ENCODE measurements at regions not wholly inside any gene's neighbourhood (a gene's known extent, or its start where the extent isn't known, plus 50 kb on each side); places are given as distances from the start of the nearest gene placed in this dataset.
"Not testable (repeated sequence)": the region's sequence is repeated elsewhere in the genome, so short reads cannot be mapped to it uniquely, and the experiment has no call there.

- DNase-seq (ENCODE audit: low read depth, low spot score): no peak
Observed at GRCh38 chr2:220601674-220602073, 970.4 kb downstream of the EPHA4 start.

- not testable (repeated sequence) for DNase-seq (ENCODE audit: low read depth, low spot score)
Observed at GRCh38 chr2:220613004-220613403, 959.1 kb downstream of the EPHA4 start.

DNA sequence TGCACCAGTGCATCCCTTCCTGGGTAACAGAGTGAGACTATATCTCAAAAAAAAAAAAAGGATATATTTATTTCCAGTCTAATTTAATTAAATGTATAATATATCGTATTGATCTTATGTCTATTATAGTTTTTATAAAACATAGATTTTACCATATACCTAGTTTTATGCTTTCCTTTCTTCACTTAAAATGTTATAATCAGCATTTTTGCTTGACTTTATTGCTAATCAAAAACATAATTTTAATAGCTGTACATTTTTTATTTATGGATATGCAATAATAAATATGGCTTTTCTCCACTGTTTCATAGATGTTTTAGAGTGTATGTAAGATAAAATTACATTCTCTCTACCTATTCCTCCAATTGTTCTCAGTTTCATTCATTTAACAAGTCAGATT is 958.0 kb downstream of the EPHA4 start:
- no peak for DNase-seq (ENCODE audit: low read depth, low spot score)

DNA sequence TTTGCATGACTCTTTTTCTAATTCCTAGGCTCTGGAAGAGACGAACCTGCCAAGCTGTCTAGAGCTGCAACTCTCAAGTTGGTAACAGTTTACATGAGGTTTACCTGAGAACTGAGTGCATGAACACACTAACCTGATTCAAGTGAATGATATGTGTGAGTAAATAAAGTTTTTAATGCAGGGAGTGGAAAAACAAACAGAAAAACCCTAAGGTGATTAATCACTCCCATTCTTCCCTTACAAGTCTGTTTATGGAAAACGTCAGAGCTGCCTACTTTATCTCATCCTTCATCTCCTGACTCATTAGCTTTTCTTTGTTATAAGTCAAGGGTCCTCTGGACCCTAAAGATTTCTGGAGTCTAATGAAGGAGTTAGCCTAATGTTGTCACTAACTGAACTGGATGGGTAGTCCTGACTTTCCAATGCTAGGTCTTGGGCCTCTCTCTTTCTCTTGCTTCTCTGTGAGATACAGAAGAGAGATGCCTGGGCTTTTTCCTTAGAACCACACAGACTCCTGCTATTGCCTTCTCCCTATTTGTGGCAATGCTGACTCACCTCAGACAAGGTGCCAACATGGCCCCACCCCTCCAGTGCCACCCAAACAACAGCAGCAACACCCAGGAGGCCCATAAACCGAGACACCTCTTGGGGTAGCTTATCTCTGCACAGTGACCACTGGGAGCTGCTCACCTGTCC is 952.4 kb downstream of the EPHA4 start:
- DNase-seq (ENCODE audit: low read depth, low spot score): no peak

GRCh38 chr2:220626603-220627002 is 945.5 kb downstream of the EPHA4 start:
- DNase-seq (ENCODE audit: low read depth, low spot score): no peak

- DNase-seq (ENCODE audit: low read depth, low spot score): no peak
Observed at GRCh38 chr2:220628252-220628651, 943.9 kb downstream of the EPHA4 start.

GRCh38 chr2:220641137-220641536 is 931.0 kb downstream of the EPHA4 start:
- DNase-seq (ENCODE audit: low read depth, low spot score): no peak

DNA sequence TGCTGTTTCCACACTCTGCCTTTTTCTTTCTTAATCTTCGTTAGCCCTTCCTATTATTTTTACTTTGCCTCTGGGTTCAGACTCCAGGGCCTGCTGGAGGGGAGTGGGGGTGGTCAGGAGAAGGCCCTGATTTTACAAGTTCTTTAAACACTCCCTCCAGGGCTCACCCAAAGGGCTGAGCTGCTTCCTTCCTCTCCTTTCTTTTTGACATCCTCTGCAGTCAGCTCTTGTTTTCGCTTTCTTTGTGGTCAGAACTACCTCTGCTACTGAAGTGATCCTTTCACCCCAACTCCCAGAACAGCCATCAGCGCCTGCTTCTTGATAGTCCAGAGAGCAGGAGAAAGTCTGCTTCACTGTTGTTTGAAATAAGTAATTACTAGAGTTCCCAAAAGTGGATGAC is 925.7 kb downstream of the EPHA4 start:
- DNase-seq (ENCODE audit: low read depth, low spot score): no peak

- no peak for DNase-seq (ENCODE audit: low read depth, low spot score)
Observed at GRCh38 chr2:220648628-220649027, 923.5 kb downstream of the EPHA4 start.

DNA sequence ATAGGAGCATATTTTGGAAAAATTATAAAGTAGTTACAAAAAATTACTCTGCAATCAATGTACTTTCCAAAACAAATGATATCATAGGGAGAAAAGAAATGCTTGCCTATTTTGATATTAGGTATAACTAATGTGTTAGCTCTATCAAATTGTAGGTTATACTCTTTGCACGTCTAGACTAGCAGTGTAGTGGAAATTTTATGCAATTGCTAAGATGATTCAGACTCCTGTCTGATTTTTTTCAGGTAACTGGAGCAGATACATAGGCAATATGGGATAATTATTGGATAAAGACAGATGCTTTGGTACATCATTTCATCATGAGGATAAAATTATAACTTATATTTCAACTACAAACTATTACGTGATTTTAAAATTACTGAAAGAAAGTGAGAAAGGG is 918.3 kb downstream of the EPHA4 start:
- no peak for DNase-seq (ENCODE audit: low read depth, low spot score)

DNA sequence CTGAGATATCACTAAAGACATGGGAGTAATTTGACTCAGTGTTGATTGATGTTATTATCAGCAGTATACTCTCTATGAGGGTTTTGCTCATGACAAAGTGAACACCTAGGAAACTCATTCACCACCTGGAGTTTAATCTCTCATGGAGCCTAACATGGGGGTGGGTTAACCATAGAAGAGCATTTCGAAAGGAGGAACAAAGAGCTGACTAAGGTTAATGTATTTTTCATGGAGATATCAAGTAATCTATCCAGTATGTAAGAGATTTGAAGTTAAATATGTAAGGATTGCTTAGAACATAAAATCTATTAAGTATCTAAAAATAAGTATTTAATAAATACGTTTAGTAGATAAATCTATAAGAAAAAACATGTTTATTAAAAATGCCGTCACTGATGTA is 917.8 kb downstream of the EPHA4 start:
- DNase-seq (ENCODE audit: low read depth, low spot score): no peak

DNA sequence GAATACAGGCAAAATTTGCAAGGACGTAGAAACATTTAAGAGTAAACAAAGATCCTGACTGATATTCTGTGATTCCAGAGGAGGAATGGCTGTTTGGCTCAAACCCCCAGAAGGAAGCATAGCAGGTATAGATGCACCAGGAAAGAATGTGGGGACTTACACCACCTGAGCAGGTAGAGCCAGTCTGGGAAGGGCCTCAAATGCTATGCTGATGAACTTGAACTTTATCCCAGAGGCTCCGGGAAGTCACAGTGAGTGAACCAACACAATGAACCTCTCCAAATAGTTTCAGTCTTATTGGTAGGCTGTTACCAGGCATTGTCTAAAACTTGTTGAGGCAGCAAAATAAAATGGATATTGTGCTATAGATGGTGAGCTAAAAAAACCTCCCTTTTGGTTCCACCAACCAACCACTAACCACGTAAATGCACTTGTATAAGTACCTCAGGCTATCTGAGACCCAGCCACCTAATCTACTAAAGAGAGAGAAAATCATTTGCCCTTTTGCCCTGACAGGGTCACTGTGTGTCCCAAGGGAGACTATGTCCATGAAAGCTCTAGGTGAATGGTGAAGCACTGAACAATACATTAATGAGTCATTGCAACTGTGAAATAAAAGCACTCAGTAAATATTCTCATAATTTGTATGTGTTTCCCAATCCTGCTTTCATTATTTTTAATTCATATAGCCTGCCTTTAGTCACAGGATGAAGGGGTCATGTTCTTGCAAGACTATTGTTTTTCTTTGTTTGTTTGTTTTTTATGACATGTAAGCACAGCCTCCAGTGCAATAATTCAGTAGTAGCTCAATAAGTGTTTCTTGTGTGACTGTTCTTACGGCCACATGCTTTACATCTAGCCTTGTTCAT is 911.6 kb downstream of the EPHA4 start:
- no peak for DNase-seq (ENCODE audit: low read depth, low spot score)

DNA sequence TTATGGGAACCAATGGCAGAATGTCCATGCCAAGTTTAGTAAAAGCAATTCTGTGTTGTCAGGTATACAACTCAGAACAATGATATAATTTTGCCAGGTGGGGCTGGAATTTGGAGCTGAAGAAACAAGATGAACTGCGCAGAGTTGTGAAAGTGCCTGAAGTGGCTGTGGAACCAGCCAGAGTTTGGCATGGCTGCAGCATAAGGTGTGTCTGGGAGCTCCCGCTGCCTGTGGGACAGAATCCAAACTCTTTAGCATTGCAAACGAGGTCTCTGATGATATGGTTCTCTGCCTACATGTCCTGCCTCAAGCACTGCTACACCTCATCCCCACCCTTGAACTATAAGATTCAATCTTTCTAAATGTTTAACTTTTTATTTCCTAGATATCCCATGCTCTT is 909.7 kb downstream of the EPHA4 start:
- no peak for DNase-seq (ENCODE audit: low read depth, low spot score)

GRCh38 chr2:220663065-220663464 is 909.0 kb downstream of the EPHA4 start:
- DNase-seq (ENCODE audit: low read depth, low spot score): no peak

DNA sequence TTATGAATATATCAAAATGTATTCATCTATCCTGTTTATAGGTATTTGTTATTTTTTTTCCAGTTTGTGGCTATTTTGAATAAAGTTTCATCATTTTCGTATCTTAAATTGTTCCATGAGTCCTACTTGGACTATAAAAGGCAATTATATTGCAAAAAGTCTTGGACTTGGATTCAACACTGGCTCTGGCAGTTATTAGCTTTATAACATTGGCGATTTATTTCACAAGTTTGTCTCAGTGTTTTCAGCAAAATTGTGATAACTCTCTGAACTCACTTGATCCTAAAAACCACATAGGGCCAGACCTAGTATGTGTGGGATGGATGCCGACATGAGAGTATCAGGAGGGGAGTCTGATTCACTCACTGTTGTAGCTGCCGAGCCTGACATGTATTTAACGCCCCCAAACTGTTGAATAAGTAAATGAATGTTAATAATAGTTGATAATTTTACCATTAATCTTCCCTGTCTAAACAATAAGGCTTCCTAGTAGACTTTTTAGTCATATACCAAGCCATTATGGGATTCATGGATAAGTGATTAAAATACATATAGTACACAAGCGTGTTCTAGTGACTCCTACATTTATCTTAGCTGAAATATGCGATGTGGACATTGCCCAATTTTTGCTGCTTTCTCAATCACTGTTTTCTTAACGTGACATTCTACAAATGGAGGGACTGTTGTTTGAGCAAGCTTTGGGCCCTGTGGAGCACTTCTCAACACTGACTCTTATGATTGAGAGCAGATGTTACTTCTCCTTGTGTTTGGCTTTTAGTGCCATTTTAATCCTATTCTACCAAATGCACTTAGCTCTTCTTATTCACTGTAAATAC is 907.6 kb downstream of the EPHA4 start:
- no peak for DNase-seq (ENCODE audit: low read depth, low spot score)

DNA sequence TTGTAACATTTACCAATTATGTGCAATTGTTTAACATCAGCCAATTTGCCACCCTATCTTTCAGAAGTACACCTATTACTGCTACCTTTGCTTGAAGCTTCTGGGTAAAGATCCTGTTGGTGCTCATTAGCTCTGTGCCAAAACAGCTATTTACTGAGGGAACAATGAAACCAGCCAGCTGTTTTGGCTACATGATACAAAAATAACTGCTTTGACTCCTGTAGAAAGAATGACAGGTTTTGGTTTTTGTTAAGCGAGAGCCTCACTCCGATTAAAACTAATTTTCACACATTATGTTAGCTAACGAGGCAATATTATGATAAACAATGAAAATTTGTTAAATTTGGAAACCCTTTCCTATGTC is 907.0 kb downstream of the EPHA4 start:
- DNase-seq (ENCODE audit: low read depth, low spot score): no peak

DNA sequence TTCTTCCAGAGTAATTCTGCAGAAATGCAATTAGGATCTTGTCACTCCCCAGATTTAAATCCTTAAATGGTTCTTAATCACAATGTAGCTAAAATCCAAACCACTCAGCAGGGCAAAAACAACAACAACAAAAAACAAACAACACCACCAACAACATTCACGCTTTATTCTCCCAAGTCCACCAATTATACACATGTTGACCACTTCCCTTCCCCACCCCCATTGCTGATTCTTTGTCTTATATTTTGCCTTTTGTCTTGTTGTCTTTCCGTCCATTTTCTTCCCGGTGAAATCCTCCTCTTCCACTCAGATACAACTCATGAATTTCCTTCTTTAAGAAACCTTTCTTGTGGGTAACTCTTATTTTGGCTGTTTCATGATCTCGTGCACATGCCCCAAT is 902.8 kb downstream of the EPHA4 start:
- no peak for DNase-seq (ENCODE audit: low read depth, low spot score)

DNA sequence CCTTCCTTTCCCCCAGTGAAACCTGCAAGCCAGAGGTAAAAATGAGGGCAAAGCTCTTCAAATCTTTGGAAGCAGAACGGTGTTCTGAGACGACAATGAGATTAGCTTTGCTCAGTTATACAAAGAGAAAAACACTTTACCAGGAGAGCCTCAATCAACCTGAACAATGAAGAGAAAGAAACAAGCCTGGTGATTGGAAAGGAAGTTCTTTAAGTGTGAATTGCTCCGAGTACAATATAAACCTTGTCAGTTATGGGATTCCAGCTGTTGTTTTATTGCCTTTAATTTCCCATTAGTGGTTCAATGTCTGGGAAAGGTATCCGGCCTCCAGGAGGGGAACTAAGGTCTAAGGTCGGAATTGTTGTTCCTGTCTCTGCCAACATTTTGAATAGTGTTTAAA is 901.6 kb downstream of the EPHA4 start:
- no peak for DNase-seq (ENCODE audit: low read depth, low spot score)

GRCh38 chr2:220673151-220673874 is 898.8 kb downstream of the EPHA4 start:
- no peak for DNase-seq (ENCODE audit: low read depth, low spot score)

- DNase-seq (ENCODE audit: low read depth, low spot score): no peak
Observed at GRCh38 chr2:220674033-220674432, 898.1 kb downstream of the EPHA4 start.

DNA sequence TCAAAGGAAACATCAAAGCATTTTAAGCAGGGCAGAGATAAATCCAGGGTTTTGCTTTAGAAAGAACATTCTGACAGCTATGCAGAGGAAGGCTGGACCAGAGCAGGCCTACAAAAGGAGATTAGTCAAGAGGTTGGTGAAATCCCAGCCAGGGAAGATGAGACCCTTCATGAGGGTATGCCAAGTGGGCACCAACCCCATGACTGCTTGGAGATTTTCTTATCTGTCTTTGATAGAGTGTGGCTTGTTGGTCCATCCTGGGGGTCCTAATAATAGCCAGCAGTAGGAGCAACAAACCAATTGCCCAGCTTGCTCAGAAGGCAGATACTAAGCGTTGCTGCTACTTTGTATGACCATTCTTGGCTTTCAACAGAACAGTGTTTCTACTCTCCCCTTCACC is 895.4 kb downstream of the EPHA4 start:
- no peak for DNase-seq (ENCODE audit: low read depth, low spot score)

GRCh38 chr2:220678943-220679342 is 893.2 kb downstream of the EPHA4 start:
- DNase-seq (ENCODE audit: low read depth, low spot score): no peak
